CD4-positive, alpha-beta T cell (primary cell): ENCODE measurements at regions not wholly inside any gene's neighbourhood (a gene's known extent, or its start where the extent isn't known, plus 50 kb on each side); places are given as distances from the start of the nearest gene placed in this dataset.

Experiments used
- ATAC-seq: fragments of 200-7000 bp; cut with Tn5 transposase; one replicate; pipeline ENCODE4 v1.10.0; 2022; ENCODE audit warnings: mild to moderate bottlenecking; ENCODE audit not compliant: poor library complexity
- CTCF ChIA-PET: fragments of 350-600 bp; sonication (Branson Sonifier 250); formaldehyde crosslinking; loops from one replicate; lab custom pipeline; 2021; ENCODE audit warnings: antibody characterized with exemption, inconsistent platforms; lab: Charles Lee
- POLR2A ChIA-PET: fragments of 350-600 bp; sonication (Branson Sonifier 250); formaldehyde crosslinking; loops from one replicate; lab custom pipeline; 2021; ENCODE audit warnings: antibody characterized with exemption, inconsistent platforms; lab: Charles Lee
- DNase-seq, 14 experiments: peaks; one replicate each; pipeline ENCODE4 v3.0.0-alpha.2; 2013 to 2020; ENCODE audit warnings: mixed read lengths in 2 of 14
- H3K27ac ChIP-seq, 2 donors: one replicate each; pipeline versions ENCODE4 v1.5.1 to v1.7.0; 2013; ENCODE audit warnings: low read length in 2 of 2, low read depth in 1 of 2, mild to moderate bottlenecking in 1 of 2
- H3K27me3 ChIP-seq, 2 experiments: 1 replicate in 1 of 2; 2 replicates in 1 of 2; pipeline versions ENCODE4 v1.6.1 to v1.7.0; 2013; ENCODE audit warnings: low read length in 2 of 2, control low read depth in 1 of 2, mild to moderate bottlenecking in 1 of 2, moderate library complexity in 1 of 2; ENCODE audit not compliant: insufficient read depth in 2 of 2, control insufficient read depth in 1 of 2
- H3K36me3 ChIP-seq: one replicate; pipeline ENCODE4 v1.6.1; 2013; ENCODE audit warnings: low read length, control low read depth; ENCODE audit not compliant: insufficient read depth
- H3K4me1 ChIP-seq: one replicate; pipeline ENCODE4 v1.6.1; 2013; ENCODE audit warnings: low read length, control low read depth; ENCODE audit not compliant: insufficient read depth
- H3K4me3 ChIP-seq: one replicate; pipeline ENCODE4 v1.5.1; 2013; ENCODE audit warnings: mild to moderate bottlenecking, low read length, moderate library complexity
- H3K9me3 ChIP-seq, 2 experiments: 1 replicate in 1 of 2; 2 replicates in 1 of 2; pipeline versions ENCODE4 v1.6.1 to v1.7.0; 2013; ENCODE audit warnings: low read length in 2 of 2, mild to moderate bottlenecking in 2 of 2, control low read depth in 1 of 2, moderate library complexity in 1 of 2; ENCODE audit not compliant: control insufficient read depth in 1 of 2, insufficient read depth in 1 of 2
- H3K27ac Mint-ChIP-seq: one replicate; pipeline ENCODE4 v1.8.0; 2020; ENCODE audit warnings: mixed read lengths
- H3K27me3 Mint-ChIP-seq: one replicate; pipeline ENCODE4 v1.8.0; 2021; ENCODE audit warnings: mixed read lengths
- H3K36me3 Mint-ChIP-seq: one replicate; pipeline ENCODE4 v1.8.0; 2021; ENCODE audit warnings: low read depth, mixed read lengths
- H3K4me1 Mint-ChIP-seq: one replicate; pipeline ENCODE4 v1.8.0; 2021; ENCODE audit warnings: low read depth, mixed read lengths
- H3K4me3 Mint-ChIP-seq: one replicate; pipeline ENCODE4 v1.8.0; 2020; ENCODE audit warnings: mild to moderate bottlenecking, mixed read lengths
- H3K9me3 Mint-ChIP-seq: one replicate; pipeline ENCODE4 v1.8.0; 2020; ENCODE audit warnings: mixed read lengths
- intact Hi-C, 2 experiments: fragments of 100-400 bp; cut with DNase I in 1 of 2; cut with micrococcal nuclease in 1 of 2; formaldehyde crosslinking; loops; one replicate each; pipeline versions ENCODE4 v1.15.1 to v1.9.0; 2023 to 2025; cut with DNase I, micrococcal nuclease
- TF ChIP-seq, protein P1 (sequence below): fragments of 200-600 bp; IDR thresholded peaks from one replicate; pipeline ENCODE4 v1.8.0; 2022; ENCODE audit warnings: antibody characterized with exemption, mild to moderate bottlenecking

DNA sequence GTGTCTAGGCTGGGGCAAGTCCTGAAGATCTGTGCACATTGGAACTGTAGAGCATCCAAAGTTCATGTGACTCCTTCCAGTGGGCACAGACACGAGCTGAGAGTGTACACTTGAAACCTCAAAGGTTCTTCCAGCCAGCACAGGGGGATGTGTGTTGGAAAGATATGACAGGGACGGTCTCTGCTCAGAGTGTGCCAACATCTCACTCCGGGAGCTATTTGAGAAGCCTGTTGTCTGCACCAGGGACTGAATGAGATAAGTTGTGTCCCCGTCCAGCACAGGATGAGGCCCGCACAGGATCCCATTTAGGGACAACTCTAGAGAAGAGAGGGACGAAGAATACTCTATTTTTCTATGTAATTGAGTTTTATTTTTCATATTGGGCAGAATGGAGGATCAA, 136.3 kb downstream of the SNAPC1 start:
- peaks cover 0 to 2% of the 10 kb centered on the region in 2 experiments for H3K27me3 ChIP-seq
- ChIA-PET CTCF (no interaction called here), POLR2A (no interaction called here)
- peaks cover 4% of the 10 kb centered on the region for H3K27me3 Mint-ChIP-seq
- intact Hi-C loops: no loop called here
- no peaks in the 10 kb centered on the region for H3K9me3 Mint-ChIP-seq
- H3K27ac ChIP-seq: no peak overlapping the region
- no peak for DNase-seq
- H3K27ac Mint-ChIP-seq: no peak overlapping the region
- H3K36me3 ChIP-seq: no peaks in the 10 kb centered on the region
- H3K9me3 ChIP-seq: no peaks in the 10 kb centered on the region
- H3K4me1 ChIP-seq: no peaks in the 10 kb centered on the region
- no peaks in the 10 kb centered on the region for H3K4me1 Mint-ChIP-seq
- H3K4me3 ChIP-seq: no peak overlapping the region
- no peaks in the 10 kb centered on the region for H3K36me3 Mint-ChIP-seq
- TF ChIP-seq, protein P1, sequence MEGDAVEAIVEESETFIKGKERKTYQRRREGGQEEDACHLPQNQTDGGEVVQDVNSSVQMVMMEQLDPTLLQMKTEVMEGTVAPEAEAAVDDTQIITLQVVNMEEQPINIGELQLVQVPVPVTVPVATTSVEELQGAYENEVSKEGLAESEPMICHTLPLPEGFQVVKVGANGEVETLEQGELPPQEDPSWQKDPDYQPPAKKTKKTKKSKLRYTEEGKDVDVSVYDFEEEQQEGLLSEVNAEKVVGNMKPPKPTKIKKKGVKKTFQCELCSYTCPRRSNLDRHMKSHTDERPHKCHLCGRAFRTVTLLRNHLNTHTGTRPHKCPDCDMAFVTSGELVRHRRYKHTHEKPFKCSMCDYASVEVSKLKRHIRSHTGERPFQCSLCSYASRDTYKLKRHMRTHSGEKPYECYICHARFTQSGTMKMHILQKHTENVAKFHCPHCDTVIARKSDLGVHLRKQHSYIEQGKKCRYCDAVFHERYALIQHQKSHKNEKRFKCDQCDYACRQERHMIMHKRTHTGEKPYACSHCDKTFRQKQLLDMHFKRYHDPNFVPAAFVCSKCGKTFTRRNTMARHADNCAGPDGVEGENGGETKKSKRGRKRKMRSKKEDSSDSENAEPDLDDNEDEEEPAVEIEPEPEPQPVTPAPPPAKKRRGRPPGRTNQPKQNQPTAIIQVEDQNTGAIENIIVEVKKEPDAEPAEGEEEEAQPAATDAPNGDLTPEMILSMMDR: no peak
- H3K4me3 Mint-ChIP-seq: no peak overlapping the region
- ATAC-seq: no peak

DNA sequence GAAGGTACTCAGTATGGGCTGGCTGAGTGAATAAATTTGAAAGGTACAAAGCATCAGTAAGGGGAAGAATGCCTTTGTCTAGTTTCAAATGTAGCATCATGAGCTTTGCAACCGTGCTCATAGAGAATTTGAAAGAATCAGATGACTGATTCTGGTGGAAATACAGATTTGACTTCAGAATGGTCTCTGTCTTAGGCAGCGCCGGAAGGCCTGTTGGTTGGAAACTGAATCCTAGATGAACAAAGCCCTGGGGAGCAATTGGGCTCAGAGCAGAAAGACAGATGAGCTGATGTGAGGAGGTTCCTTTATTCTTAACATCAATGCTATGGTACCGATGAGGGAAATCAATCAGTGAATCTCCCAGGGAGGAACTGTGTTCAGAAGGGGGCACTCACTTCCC, 137.3 kb downstream of the SNAPC1 start:
- peaks cover 0 to 2% of the 10 kb centered on the region in 2 experiments for H3K27me3 ChIP-seq
- H3K4me1 ChIP-seq: no peaks in the 10 kb centered on the region
- H3K9me3 Mint-ChIP-seq: no peaks in the 10 kb centered on the region
- ChIA-PET CTCF (interaction anchor here (0.6 kb wide), 1 partner anchor 1703 kb away, joined by 3 read pairs; no protein-coding TSS in a partner anchor), POLR2A (no interaction called here)
- H3K36me3 ChIP-seq: no peaks in the 10 kb centered on the region
- no peaks in the 10 kb centered on the region for H3K36me3 Mint-ChIP-seq
- TF ChIP-seq, protein P1: no peak
- H3K27ac Mint-ChIP-seq: no peak overlapping the region
- peaks cover 1% of the 10 kb centered on the region for H3K27me3 Mint-ChIP-seq
- intact Hi-C loops: no loop called here
- H3K4me3 Mint-ChIP-seq: no peak overlapping the region
- H3K27ac ChIP-seq: no peak overlapping the region
- ATAC-seq (no peak), DNase-seq (no peak)
- no peaks in the 10 kb centered on the region for H3K4me1 Mint-ChIP-seq
- H3K4me3 ChIP-seq: no peak overlapping the region
- H3K9me3 ChIP-seq: no peaks in the 10 kb centered on the region

DNA sequence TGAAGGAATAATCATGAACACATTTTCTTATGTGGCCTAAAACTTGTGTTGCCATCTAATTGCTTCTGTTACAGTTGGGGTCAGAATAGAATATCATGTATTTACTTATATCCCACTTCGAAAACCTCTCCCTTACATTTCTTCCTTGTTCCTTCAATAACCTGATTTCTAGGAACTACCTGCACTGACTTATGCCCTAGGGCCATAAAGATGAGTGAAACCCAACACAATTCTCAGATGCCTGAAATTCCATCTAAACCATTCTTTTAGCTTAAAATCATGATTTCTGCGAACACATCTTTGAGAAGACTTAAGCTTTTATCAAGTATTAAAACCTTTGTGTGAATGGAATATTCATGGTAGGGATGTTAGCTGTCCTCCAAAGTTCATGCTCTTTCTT, 142.7 kb downstream of the SNAPC1 start:
- H3K4me3 Mint-ChIP-seq: no peak overlapping the region
- no peaks in the 10 kb centered on the region for H3K9me3 ChIP-seq
- no peaks in the 10 kb centered on the region for H3K4me1 ChIP-seq
- intact Hi-C loops: no loop called here
- peaks cover 15% of the 10 kb centered on the region for H3K27me3 Mint-ChIP-seq
- H3K4me3 ChIP-seq: no peak overlapping the region
- H3K27me3 ChIP-seq: peaks cover 0 to 5% of the 10 kb centered on the region in 2 experiments
- H3K4me1 Mint-ChIP-seq: no peaks in the 10 kb centered on the region
- H3K27ac Mint-ChIP-seq: no peak overlapping the region
- TF ChIP-seq, protein P1: no peak
- no peak for DNase-seq
- no peaks in the 10 kb centered on the region for H3K36me3 Mint-ChIP-seq
- no peaks in the 10 kb centered on the region for H3K9me3 Mint-ChIP-seq
- ChIA-PET CTCF (no interaction called here), POLR2A (no interaction called here)
- H3K36me3 ChIP-seq: no peaks in the 10 kb centered on the region
- ATAC-seq: no peak
- H3K27ac ChIP-seq: no peak overlapping the region
